Pulmonary artery endothelial cell (primary cell): ENCODE measurements at regions not wholly inside any gene's neighbourhood (a gene's known extent, or its start where the extent isn't known, plus 50 kb on each side); places are given as distances from the start of the nearest gene placed in this dataset.
"Not testable (repeated sequence)": the region's sequence is repeated elsewhere in the genome, so short reads cannot be mapped to it uniquely, and the experiment has no call there.

Experiments used
- DNase-seq: peaks from one replicate; pipeline ENCODE4 v3.0.0-alpha.2; 2011; ENCODE audit warnings: low read depth, low spot score

- no peak for DNase-seq
These were observed 133.0 kb upstream of the TRPC4 start for GRCh38 chr13:38002606-38003005.

- DNase-seq, result no peak
These were observed 128.1 kb upstream of the TRPC4 start for GRCh38 chr13:37997641-37998040.

GRCh38 chr13:37995092-37995491 lies 125.5 kb upstream of the TRPC4 start:
- DNase-seq, result no peak

- no peak for DNase-seq
These were observed 117.2 kb upstream of the TRPC4 start for GRCh38 chr13:37986811-37987210.

GRCh38 chr13:37985281-37985680 lies 115.7 kb upstream of the TRPC4 start:
- DNase-seq, result no peak

- DNase-seq, result no peak
These were observed 114.8 kb upstream of the TRPC4 start for GRCh38 chr13:37984357-37984756.

- DNase-seq, result no peak
These were observed 112.4 kb upstream of the TRPC4 start for GRCh38 chr13:37981932-37982331.

GRCh38 chr13:37978680-37979079 lies 109.1 kb upstream of the TRPC4 start:
- no peak for DNase-seq

- no peak for DNase-seq
These were observed 99.0 kb upstream of the TRPC4 start for GRCh38 chr13:37968555-37968954.

- no peak for DNase-seq
These were observed 96.7 kb upstream of the TRPC4 start for GRCh38 chr13:37966266-37966665.

GRCh38 chr13:37960427-37960826 lies 90.9 kb upstream of the TRPC4 start:
- no peak for DNase-seq

- no peak for DNase-seq
These were observed 89.7 kb upstream of the TRPC4 start for GRCh38 chr13:37959284-37959683.

- no peak for DNase-seq
These were observed 87.0 kb upstream of the TRPC4 start for GRCh38 chr13:37956536-37956935.

GRCh38 chr13:37954597-37954996 lies 85.0 kb upstream of the TRPC4 start:
- not testable (repeated sequence) for DNase-seq

GRCh38 chr13:37954191-37954590 lies 84.6 kb upstream of the TRPC4 start:
- no peak for DNase-seq

- DNase-seq, result no peak
These were observed 84.1 kb upstream of the TRPC4 start for GRCh38 chr13:37953696-37954095.

GRCh38 chr13:37950016-37950415 lies 80.4 kb upstream of the TRPC4 start:
- DNase-seq, result no peak

GRCh38 chr13:37947419-37948140 lies 78.0 kb upstream of the TRPC4 start:
- DNase-seq, result no peak

GRCh38 chr13:37945651-37946575 lies 76.3 kb upstream of the TRPC4 start:
- DNase-seq, result no peak

GRCh38 chr13:37944869-37945442 lies 75.4 kb upstream of the TRPC4 start:
- no peak for DNase-seq

GRCh38 chr13:37944081-37944868 lies 74.7 kb upstream of the TRPC4 start:
- DNase-seq, result no peak

GRCh38 chr13:37942929-37943328 lies 73.4 kb upstream of the TRPC4 start:
- DNase-seq, result no peak
